GM12891 (cell line): ENCODE measurements at regions not wholly inside any gene's neighbourhood (a gene's known extent, or its start where the extent isn't known, plus 50 kb on each side); places are given as distances from the start of the nearest gene placed in this dataset.

Source experiments
- POLR2A ChIP-seq: IDR thresholded peaks from 2 replicates; pipeline ENCODE4 v1.6.1; 2011; ENCODE audit warnings: low read depth, low read length, control low read depth
- POLR2AphosphoS5 ChIP-seq: IDR thresholded peaks from 2 replicates; pipeline ENCODE4 v1.6.1; 2011; ENCODE audit warnings: low read depth, low read length, control low read depth
- POU2F2 ChIP-seq: IDR thresholded peaks from 2 replicates; pipeline ENCODE4 v1.6.1; 2011; ENCODE audit warnings: low read depth, mild to moderate bottlenecking, control low read depth, low read length, moderate library complexity
- TAF1 ChIP-seq: IDR thresholded peaks from 2 replicates; pipeline ENCODE4 v1.6.1; 2011; ENCODE audit warnings: low read depth, low read length, control low read depth

- no peak for TF ChIP-seq POLR2A
- TF ChIP-seq POU2F2: no peak
- no peak for TF ChIP-seq POLR2AphosphoS5
- TF ChIP-seq TAF1: no peak
Observed at GRCh38 chr2:239597216-239597615, 196.4 kb upstream of the HDAC4 start.
